ENCODE measurements at regions not wholly inside any gene's neighbourhood (a gene's known extent, or its start where the extent isn't known, plus 50 kb on each side); places are given as distances from the start of the nearest gene placed in this dataset.

- TF ChIP-seq, protein P1, sequence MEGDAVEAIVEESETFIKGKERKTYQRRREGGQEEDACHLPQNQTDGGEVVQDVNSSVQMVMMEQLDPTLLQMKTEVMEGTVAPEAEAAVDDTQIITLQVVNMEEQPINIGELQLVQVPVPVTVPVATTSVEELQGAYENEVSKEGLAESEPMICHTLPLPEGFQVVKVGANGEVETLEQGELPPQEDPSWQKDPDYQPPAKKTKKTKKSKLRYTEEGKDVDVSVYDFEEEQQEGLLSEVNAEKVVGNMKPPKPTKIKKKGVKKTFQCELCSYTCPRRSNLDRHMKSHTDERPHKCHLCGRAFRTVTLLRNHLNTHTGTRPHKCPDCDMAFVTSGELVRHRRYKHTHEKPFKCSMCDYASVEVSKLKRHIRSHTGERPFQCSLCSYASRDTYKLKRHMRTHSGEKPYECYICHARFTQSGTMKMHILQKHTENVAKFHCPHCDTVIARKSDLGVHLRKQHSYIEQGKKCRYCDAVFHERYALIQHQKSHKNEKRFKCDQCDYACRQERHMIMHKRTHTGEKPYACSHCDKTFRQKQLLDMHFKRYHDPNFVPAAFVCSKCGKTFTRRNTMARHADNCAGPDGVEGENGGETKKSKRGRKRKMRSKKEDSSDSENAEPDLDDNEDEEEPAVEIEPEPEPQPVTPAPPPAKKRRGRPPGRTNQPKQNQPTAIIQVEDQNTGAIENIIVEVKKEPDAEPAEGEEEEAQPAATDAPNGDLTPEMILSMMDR (IDR thresholded peaks at IDR 0.05): no peak
- TF ChIP-seq POLR2AphosphoS5 (IDR thresholded peaks at IDR 0.05): no peak
- TF ChIP-seq POLR2A (IDR thresholded peaks at IDR 0.05): no peak
Measured at GRCh38 chr9:109950710-109951443, 170.9 kb downstream of the PALM2AKAP2 start.
